Thymus (tissue), 11 donors: ENCODE measurements at regions not wholly inside any gene's neighbourhood (a gene's known extent, or its start where the extent isn't known, plus 50 kb on each side); places are given as distances from the start of the nearest gene placed in this dataset.
"Not testable (repeated sequence)": the region's sequence is repeated elsewhere in the genome, so short reads cannot be mapped to it uniquely, and the experiment has no call there.

Source experiments
- DNase-seq, 9 donors: peaks; one replicate each; pipeline ENCODE4 v3.0.0-alpha.2; 2013; ENCODE audit warnings: low spot score in 9 of 9, low read depth in 6 of 9, missing footprints in 1 of 9
- H3K27ac ChIP-seq, 2 donors: one replicate each; pipeline ENCODE4 v1.5.1; 2013; ENCODE audit warnings: control low read depth in 1 of 2, low read depth in 1 of 2, low read length in 1 of 2, mild to moderate bottlenecking in 1 of 2, moderate library complexity in 1 of 2
- H3K27me3 ChIP-seq, 2 donors: one replicate each; pipeline ENCODE4 v1.5.1; 2013; ENCODE audit warnings: low read length in 1 of 2; ENCODE audit not compliant: control insufficient read depth in 2 of 2, insufficient read depth in 1 of 2
- H3K36me3 ChIP-seq, 2 donors: one replicate each; pipeline ENCODE4 v1.5.1; 2013; ENCODE audit warnings: low read length in 1 of 2, mild to moderate bottlenecking in 1 of 2, moderate library complexity in 1 of 2; ENCODE audit not compliant: control insufficient read depth in 2 of 2, insufficient read depth in 2 of 2
- H3K4me1 ChIP-seq, 2 donors: one replicate each; pipeline ENCODE4 v1.5.1; 2013; ENCODE audit warnings: low read length in 2 of 2; ENCODE audit not compliant: control insufficient read depth in 2 of 2, insufficient read depth in 2 of 2
- H3K4me3 ChIP-seq, 2 donors: one replicate each; pipeline ENCODE4 v1.5.1; 2013; ENCODE audit warnings: low read length in 2 of 2, control low read depth in 1 of 2, mild to moderate bottlenecking in 1 of 2
- H3K9me3 ChIP-seq, 2 donors: one replicate each; pipeline ENCODE4 v1.5.1; 2013; ENCODE audit warnings: low read length in 1 of 2, mild to moderate bottlenecking in 1 of 2; ENCODE audit not compliant: control insufficient read depth in 2 of 2, insufficient read depth in 1 of 2
- WGBS: extraction: QIAGEN DNeasy Blood & Tissue Kit; methylation state at CpG from one replicate; pipeline ENCODE4 v1.1.7; 2013; 5-methylcytosine and 5-hydroxymethylcytosine counted together
- donor health status: healthy.

GRCh38 chr3:10723991-10724390 is 92.0 kb upstream of the SLC6A11 start:
- Histone ChIP-seq H3K4me1 (no peaks in the 10 kb centered on the region), H3K27ac (no peak overlapping the region), H3K27me3 (no peaks in the 10 kb centered on the region), H3K36me3 (no peaks in the 10 kb centered on the region), H3K4me3 (no peak overlapping the region), H3K9me3 (no peaks in the 10 kb centered on the region)
- WGBS: 92% methylated on average over 6 of the region's 6 CpGs
- DNase-seq: no peak

GRCh38 chr3:10725067-10725466 is 91.0 kb upstream of the SLC6A11 start:
- Histone ChIP-seq H3K9me3 (no peaks in the 10 kb centered on the region), H3K27me3 (no peaks in the 10 kb centered on the region), H3K27ac (no peak overlapping the region), H3K36me3 (no peaks in the 10 kb centered on the region), H3K4me3 (no peak overlapping the region), H3K4me1 (no peaks in the 10 kb centered on the region)
- no peak for DNase-seq
- 38% methylated on average over 1 of the region's 1 CpG for WGBS

DNA sequence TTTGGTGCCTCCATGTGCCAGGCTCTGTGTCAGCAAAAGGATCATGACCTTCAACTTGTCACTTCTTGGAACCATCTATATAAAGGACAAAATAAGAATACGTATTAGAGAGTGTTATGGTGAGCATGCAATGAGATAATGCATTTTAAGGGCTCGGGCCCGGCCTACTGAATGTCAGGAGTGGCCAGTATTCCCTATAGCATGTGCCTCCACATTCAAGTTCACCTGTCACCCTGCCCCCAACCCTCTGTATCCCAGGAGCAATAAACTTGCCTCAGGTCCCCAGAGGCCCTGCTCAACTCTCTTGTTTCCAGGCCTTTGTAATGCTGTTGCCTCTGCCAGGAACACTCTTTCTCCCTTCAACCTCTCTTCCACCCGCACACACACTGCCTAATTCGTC is 90.2 kb upstream of the SLC6A11 start:
- no peak for DNase-seq
- Histone ChIP-seq H3K36me3 (no peaks in the 10 kb centered on the region), H3K27ac (no peak overlapping the region), H3K4me3 (no peak overlapping the region), H3K27me3 (no peaks in the 10 kb centered on the region), H3K9me3 (no peaks in the 10 kb centered on the region), H3K4me1 (no peaks in the 10 kb centered on the region)
- WGBS: 93% methylated on average over 5 of the region's 5 CpGs

DNA sequence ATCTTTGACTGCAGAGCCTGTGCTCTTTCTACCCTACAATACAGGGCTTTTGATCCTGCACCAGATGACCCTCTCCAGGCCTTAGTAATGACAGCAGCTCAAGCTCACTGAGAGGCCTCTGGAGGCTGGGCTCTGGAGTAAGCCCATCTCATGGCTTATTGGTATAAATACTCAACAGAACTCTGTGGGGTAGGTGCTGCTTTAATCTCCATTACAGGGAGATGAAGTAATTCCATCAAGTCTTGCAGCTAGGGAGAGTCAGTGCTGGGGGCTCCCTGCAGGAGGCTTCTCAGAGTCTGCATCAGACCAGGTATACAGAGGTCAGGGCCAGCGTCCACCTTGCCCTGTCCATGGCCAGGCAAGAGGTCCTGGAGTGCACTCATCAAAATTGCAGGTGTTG is 89.2 kb upstream of the SLC6A11 start:
- Histone ChIP-seq H3K27me3 (no peaks in the 10 kb centered on the region), H3K36me3 (no peaks in the 10 kb centered on the region), H3K9me3 (no peaks in the 10 kb centered on the region), H3K4me1 (no peaks in the 10 kb centered on the region), H3K4me3 (no peak overlapping the region), H3K27ac (no peak overlapping the region)
- DNase-seq: no peak
- 97% methylated on average over 1 of the region's 1 CpG for WGBS

GRCh38 chr3:10729439-10729838 is 86.6 kb upstream of the SLC6A11 start:
- H3K27me3 ChIP-seq: no peaks in the 10 kb centered on the region
- WGBS: 80% methylated on average over 2 of the region's 2 CpGs
- DNase-seq: no peak
- H3K27ac ChIP-seq: no peak overlapping the region
- H3K4me1 ChIP-seq: no peaks in the 10 kb centered on the region
- H3K9me3 ChIP-seq: no peaks in the 10 kb centered on the region
- no peaks in the 10 kb centered on the region for H3K36me3 ChIP-seq
- H3K4me3 ChIP-seq: no peak overlapping the region

- no peak for DNase-seq
- no peaks in the 10 kb centered on the region for H3K36me3 ChIP-seq
These were observed 83.7 kb upstream of the SLC6A11 start for GRCh38 chr3:10732292-10732691.

DNA sequence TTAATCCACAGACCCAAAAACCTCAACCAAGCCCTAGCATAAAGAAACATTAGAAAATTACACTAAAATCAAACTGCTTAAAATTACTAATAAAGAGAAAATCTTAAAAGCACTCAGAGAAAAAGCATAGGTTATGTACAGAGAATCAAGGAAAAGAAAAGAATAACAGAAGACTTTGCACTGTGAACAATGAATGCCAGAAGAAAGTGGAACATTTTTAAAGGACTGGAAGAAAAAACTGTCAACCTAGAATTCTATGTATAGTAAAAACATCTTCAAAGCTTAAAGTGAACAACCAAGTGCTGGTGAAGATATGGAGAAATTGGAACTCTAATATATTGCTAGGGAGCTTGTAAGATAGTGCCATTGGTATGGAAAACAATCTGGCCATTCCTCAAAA is 82.7 kb upstream of the SLC6A11 start:
- H3K36me3 ChIP-seq: no peaks in the 10 kb centered on the region
- peaks cover 0 to 8% of the 10 kb centered on the region in 2 donors for H3K27me3 ChIP-seq
- H3K4me3 ChIP-seq: no peak overlapping the region
- H3K27ac ChIP-seq: no peak overlapping the region
- DNase-seq: no peak
- H3K4me1 ChIP-seq: no peaks in the 10 kb centered on the region
- H3K9me3 ChIP-seq: no peaks in the 10 kb centered on the region

More at GRCh38 chr3:10732292-10732691, 83.7 kb upstream of the SLC6A11 start:
- Histone ChIP-seq H3K4me3 (no peak overlapping the region), H3K4me1 (no peaks in the 10 kb centered on the region), H3K27ac (no peak overlapping the region), H3K9me3 (no peaks in the 10 kb centered on the region), H3K27me3 (no peaks in the 10 kb centered on the region)

DNA sequence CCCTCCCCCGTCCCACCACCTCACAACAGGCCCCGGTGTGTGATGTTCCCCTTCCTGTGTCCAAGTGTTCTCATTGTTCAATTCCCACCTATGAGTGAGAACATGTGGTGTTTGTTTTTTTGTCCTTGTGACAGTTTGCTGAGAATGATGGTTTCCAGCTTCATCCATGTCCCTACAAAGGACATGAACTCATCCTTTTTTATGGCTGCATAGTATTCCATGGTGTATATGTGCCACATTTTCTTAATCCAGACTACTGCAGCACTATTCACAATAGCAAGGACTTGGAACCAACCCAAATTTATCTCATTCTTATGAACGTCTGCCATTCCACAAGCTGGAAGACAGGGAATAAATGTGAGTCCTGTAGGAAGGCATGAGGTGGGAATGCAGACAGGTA is 79.6 kb upstream of the SLC6A11 start:
- H3K4me3 ChIP-seq, H3K36me3 ChIP-seq, H3K4me1 ChIP-seq, H3K27ac ChIP-seq, H3K9me3 ChIP-seq, DNase-seq: not testable (repeated sequence)
- 91% methylated on average over 3 of the region's 3 CpGs for WGBS
- peaks cover 2 to 18% of the 10 kb centered on the region in 2 donors for H3K27me3 ChIP-seq

DNA sequence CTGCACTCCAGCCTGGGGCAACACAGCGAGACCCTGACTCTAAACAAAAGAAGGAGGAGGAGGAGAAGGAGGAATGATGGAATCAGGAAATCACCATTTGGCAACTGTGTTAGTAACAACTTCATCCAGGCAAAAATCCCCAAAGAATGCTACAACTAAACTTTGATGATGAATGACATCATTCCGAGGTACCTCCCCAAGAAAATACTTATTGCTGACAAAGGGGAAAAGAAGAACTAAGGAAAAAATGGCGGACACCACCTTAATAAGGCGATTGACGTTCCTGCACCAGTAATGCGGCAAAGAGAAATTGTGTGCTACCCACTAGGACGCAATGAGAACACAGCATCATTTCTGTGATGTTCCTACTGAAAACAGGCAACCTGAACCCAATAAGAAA is 78.2 kb upstream of the SLC6A11 start:
- no peaks in the 10 kb centered on the region for H3K36me3 ChIP-seq

More for the DNA sequence above, 78.2 kb upstream of the SLC6A11 start:
- Histone ChIP-seq H3K9me3 (no peaks in the 10 kb centered on the region), H3K27ac (no peak overlapping the region), H3K4me1 (peaks cover 0 to 2% of the 10 kb centered on the region in 2 donors), H3K4me3 (no peak overlapping the region), H3K27me3 (peaks cover 2 to 18% of the 10 kb centered on the region in 2 donors)
- no peak for DNase-seq
- 95% methylated on average over 7 of the region's 7 CpGs for WGBS
